GM19438 (cell line): ENCODE measurements at regions not wholly inside any gene's neighbourhood (a gene's known extent, or its start where the extent isn't known, plus 50 kb on each side); places are given as distances from the start of the nearest gene placed in this dataset.
"Not testable (repeated sequence)": the region's sequence is repeated elsewhere in the genome, so short reads cannot be mapped to it uniquely, and the experiment has no call there.

ENCODE experiments used
- ATAC-seq: cut with Tn5 transposase; IDR thresholded peaks from one replicate; pipeline ENCODE4 v1.9.1; 2021; ENCODE audit warnings: low read depth; ENCODE audit not compliant: unreplicated experiment

- no peak for ATAC-seq
Measured at GRCh38 chr14:71237556-71237955, 330.3 kb downstream of the PCNX1 start.

- no peak for ATAC-seq
Measured at GRCh38 chr14:71238835-71239234, 331.6 kb downstream of the PCNX1 start.

DNA sequence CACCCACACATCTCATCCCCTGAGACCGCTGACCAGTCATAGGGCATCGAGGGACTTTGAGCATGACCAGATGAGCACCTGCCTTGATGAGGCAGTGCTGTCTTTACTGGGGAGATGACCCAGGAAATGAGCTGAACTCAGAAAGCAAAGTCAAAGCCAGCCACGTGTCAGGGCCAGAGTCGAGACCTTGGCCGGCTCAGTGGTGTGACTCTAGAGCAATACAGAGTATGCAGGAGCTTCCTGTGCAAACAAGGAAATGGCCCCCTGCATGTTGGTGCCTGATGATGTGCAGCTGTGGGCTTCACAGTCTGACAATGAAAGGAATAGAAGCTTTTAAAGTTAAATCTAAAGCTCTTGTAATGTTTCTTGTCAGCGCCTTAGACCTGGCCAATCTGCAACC, 332.9 kb downstream of the PCNX1 start:
- ATAC-seq: no peak

- no peak for ATAC-seq
Measured at GRCh38 chr14:71240866-71241520, 333.7 kb downstream of the PCNX1 start.

DNA sequence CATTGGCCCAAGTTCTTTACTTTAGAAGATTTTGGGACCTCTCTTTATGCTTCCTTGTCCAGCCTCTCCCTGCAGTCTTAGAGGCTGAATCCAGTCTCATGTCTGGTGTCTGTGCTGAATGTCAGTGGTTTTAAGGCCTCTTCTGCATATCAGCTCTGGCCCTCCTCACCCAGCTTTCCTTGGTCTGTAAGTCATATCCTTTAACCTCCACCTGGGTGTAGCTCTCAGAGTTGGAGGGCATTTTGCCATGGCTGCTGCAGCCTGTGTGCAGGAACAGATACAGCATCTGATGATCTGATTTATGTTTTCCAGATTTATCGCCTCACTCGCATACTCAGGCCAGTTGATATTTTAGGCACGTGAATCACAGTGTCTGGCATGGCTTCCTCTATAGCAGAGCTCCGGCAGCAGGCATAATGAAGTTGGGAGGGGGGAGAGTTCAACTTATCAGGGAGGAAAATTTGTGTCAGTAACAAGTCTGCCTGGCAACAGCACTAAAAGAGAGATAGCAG, 335.0 kb downstream of the PCNX1 start:
- ATAC-seq: no peak

DNA sequence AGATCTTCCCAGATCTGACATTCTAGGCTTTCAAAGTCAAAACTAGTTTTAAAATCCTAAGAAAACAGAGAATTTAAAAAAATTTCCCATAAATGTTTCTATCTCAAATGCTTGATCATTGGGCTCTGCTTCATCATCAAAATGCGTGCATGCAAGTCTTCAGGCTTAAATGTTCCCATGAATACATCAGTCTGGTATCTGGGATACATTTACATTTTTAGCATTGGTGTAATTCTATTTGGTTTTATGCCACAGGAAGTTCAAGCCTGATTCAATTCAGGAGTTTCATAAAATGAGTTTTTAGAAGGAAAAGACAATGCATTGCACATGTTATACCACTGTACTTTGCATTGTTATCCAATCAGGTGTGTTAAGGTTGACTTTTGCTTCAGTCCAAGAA, 336.4 kb downstream of the PCNX1 start:
- no peak for ATAC-seq

DNA sequence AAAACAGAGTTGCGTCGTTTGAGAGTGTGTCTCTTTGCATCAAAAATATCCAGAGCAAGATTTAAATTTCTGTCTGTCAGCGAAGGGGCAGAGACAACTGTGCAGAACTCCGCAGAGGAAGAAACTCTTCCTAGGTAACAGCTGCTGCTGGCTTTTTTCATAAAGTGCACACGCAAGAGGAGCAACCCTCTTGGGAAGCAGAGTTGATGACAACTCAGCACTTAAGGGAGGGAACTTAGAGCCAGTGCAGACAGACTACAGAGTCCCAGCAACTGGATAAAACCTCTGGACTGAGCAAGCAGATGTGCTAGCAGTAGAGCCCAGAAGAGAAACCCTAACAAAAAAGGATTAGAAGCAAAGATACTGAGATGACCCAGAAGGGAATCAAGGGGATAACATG, 337.1 kb downstream of the PCNX1 start:
- no peak for ATAC-seq

DNA sequence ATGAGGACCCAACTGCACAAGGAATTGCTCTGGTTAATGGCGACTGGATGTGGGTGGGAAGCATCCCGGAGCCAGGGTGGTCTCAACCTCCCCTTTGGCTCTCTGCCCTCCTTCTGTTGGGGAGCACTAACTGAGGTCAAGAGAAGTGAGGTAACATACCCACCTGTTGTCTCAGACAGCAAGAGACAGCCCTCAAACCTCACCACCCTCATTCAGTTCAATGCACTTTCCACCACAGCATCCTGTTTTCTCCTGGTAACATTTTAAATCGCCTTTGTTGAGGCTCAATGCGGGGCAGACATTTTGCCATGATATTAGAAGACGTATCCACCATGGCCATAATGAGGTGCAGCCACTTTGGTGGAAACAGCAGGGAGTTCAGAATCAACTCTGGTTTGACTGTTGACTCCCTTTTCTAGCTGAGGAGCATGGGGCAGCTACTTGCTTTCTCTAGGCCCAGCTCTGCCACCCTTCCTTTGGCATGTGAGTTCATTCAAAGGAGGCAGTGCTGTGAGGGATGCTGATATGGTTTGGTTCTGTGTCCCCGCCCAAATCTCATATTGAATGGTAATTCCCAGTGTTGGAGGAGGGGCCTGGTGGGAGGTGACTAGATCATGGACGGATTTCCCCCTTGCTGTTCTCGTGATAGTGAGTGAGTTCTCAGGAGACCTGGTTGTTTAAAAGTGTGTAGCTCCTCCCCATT, 338.6 kb downstream of the PCNX1 start:
- ATAC-seq: no peak

DNA sequence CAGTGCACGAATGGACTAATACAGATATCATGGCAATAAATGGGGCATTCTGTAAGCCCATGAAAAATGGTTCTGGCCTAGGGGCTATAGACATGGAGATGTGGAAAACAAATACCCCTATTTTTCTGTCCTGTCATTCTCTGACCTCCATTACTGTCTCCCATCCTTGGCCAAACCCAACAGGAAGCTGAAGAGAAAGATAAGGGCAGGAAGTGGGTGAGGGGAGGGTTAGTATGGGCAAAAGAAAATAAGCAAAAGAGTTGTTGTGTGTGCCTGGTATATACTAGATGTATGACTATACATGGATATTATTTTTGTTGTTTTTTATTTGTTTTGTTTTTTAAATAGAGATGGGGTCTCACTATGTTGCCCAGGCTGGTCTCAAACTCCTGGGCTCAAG, 339.3 kb downstream of the PCNX1 start:
- ATAC-seq: no peak

DNA sequence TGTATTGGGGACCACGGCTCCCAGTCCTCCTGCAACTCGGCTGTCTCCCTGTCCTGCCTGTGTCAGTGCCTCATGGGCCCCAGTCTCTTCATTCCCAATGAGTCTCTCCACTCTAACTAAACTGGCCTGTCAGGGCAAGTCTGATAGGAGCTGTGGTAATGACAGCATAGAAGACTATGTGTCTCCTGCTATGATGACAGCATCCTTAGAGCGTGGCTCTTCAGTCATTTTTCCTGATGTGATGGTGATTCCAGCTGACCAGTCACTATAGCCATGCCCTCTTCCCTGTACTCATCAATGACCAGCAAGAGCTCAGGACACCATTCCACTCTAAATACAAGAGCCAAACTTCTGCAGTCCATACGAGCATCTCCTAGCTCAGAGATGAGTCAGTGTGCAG, 339.8 kb downstream of the PCNX1 start:
- no peak for ATAC-seq

DNA sequence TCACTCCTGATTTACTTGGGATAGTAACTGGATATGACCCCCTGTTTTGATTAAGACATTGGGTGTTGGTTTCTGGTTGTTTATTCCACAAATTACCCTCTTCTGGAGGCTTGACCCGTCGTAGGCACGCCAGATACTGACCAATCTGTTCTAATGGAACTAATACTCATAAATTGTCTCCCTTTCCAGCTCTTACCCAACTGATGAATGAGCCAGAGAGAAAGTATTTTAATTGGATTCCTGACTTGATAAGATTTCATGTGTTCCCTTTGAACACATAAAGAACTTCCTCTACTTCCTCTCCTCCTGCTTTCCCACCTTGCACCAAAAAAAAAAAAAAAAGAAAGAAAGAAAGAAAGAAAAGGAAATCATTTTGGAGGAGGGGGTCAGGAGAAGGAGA, 340.9 kb downstream of the PCNX1 start:
- ATAC-seq: no peak

DNA sequence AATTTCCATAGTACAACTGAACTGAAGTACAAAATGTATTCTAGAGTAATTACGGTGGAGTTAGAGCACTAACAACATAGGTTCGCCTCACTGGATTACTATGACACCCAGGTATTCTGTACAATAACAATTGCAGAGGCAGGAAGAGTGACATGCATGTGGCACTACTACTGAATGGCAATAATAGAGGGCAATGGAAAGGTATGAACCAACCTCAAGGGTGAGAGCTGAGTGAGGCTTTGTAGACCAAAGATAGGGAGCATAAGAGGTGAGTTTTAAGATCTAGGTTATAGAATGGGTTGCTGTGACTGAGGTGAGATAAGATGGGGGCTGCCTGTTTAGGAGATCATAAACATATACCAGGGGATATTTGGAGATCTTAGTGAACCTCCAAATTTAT, 343.1 kb downstream of the PCNX1 start:
- no peak for ATAC-seq

DNA sequence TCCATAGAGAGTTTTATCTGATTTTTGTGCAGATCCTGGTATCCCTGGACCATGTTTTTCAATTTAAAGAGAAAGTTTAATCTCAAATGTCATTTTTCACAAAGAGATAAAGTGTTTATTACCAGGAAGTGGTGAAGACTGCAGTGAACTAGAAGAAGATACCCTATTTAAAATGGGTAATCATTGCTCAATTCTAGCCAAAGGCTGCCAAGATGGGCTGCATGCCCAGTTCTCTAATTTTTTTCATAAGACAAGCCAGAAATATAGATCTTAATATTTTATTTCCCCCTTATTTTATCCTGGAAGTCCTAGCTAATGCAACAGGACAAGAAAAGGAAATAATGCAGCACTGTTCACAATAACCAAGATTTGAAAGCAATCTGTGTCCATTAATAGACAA, 343.5 kb downstream of the PCNX1 start:
- no peak for ATAC-seq

- not testable (repeated sequence) for ATAC-seq
Measured at GRCh38 chr14:71254091-71254719, 346.9 kb downstream of the PCNX1 start.

DNA sequence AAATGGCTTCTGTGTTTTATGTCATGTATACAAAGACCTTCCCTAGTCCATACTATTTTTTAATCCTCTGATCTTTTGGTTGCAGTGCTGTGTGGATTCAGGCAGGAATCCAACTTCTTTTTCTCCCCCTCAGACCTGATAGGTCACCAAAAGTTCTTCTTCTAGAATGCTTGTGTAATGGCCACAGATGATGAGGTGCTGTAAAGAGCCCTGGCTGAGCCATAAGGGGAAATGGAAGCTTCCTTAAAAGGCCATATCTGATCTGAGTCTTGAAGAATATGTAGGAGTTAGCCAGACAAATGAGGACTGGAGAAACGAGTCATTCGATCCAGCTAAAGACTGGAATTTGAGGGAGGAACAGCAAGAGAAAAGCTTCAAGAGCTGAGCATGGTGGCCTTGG, 353.9 kb downstream of the PCNX1 start:
- no peak for ATAC-seq

DNA sequence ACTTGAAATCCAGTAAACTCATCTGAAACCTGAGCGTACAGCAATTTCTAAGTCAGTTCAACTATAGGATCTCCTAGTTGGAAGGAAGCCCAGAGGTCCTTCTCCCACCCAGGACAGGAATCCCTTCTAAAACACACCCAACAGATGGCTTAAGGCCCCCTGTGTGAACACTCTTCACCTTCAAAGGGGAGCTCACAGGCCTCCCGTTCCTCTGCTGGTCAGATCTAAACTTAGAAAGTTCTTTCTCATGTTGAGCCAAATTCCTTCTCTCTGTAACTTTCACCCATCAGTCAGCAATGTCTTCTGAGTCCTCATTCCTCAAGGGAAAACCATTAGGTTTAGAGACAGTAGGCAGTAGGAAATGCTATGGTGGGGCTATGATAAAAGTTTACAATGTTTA, 355.2 kb downstream of the PCNX1 start:
- ATAC-seq: no peak

DNA sequence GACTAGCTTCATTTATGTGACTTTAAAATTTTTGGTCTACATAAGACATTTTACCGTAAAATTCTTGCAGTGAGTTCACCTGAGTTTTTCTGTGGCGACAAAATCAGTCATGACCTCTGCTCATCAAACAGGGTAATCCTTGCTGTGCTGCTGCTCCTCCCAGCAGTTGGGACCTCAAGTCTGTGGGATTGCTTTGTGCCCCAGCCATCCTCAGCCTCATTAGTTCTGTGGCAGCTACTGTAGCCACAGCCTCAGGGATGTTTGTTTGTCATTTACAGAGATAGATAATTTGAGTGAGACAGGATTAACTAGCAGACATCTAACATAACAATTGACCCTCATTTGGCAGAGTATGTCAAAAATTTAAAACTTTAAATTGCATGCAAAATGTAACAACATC, 357.0 kb downstream of the PCNX1 start:
- no peak for ATAC-seq

DNA sequence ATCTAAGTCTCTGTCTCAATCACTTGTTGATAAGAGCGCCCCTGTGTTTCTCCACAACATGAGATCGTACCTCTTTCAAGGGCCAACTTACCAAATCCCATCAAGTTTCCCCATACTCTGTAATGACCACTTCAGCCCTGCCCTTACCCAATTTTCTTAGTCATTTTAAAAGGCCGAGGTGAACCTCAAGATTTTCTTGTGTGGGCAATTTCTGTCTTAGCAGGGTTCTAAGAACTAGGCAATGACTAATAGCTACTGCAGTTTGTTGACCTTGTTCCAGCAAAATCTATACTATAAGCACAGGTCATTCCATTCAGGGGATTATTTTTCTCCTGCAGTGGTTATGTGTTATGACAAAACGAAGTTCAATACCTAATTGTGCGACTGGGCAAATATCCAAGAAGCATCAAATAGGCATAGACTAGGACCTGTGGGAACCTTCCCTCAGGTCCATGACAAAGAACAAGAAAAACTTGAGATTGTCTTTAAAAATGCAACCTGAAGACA, 359.8 kb downstream of the PCNX1 start:
- no peak for ATAC-seq

DNA sequence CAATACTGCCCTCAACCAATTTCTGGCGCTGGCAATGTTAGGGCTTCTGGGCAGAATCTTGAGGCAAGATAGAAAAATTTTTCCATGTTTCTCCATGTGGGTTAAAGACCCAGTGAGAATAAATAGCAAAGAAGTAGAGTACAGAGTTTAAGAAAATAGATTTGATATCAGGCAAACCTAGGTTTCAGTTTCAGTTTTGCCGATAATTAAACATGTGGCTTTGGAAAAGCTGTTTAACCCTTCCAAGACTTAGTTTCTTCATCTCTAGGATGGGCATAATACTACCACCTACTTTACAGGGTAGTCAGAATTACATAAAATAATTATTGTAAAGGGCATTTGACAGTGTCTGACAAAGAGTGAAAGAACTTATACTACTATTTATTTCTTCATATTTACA, 360.4 kb downstream of the PCNX1 start:
- ATAC-seq: no peak

GRCh38 chr14:71270111-71270510, 362.9 kb downstream of the PCNX1 start:
- ATAC-seq: no peak

GRCh38 chr14:71271166-71271945, 364.1 kb downstream of the PCNX1 start:
- no peak for ATAC-seq
